HCT116 (cell line): ENCODE measurements at regions not wholly inside any gene's neighbourhood (a gene's known extent, or its start where the extent isn't known, plus 50 kb on each side); places are given as distances from the start of the nearest gene placed in this dataset.

Experiments used
- ATAC-seq: fragments of 200-7000 bp; cut with Tn5 transposase; 2 replicates; pipeline ENCODE4 v1.9.1; 2020; ENCODE audit warnings: mild to moderate bottlenecking, moderate library complexity
- BruUV-seq: library from RNA; stranded (reverse); fragments of 400-500 nt; replicated peaks from 2 replicates; lab custom pipeline; 2021; lab: Mats Ljungman, UMichigan
- CTCF ChIA-PET: fragments of 300-600 bp; sonication (Branson Sonifier 250); formaldehyde crosslinking; loops from one replicate; lab custom pipeline; 2021; ENCODE audit warnings: antibody characterized with exemption; lab: Charles Lee
- POLR2A ChIA-PET: fragments of 300-600, 350-600 bp; sonication (Branson Sonifier 250); formaldehyde crosslinking; loops from one replicate; lab custom pipeline; 2021; ENCODE audit warnings: antibody characterized with exemption; lab: Charles Lee
- RAD21 ChIA-PET, 2 experiments: fragments of 300-600 bp; sonication (Branson Sonifier 250); formaldehyde crosslinking; loops; one replicate each; lab custom pipeline; 2023; ENCODE audit warnings: low total read pairs in 2 of 2; ENCODE audit not compliant: uncharacterized antibody in 2 of 2, unreplicated experiment in 2 of 2, low non-redundant PET in 1 of 2; lab: Charles Lee
- DNase-seq: peaks from one replicate; pipeline ENCODE4 v3.0.0-alpha.2; 2010; ENCODE audit warnings: low read depth, low spot score
- H2AFZ ChIP-seq: fragments of 200-600 bp; shearing (Covaris generic), sonication (generic); 2 replicates; pipeline ENCODE4 v1.6.1; 2017; ENCODE audit warnings: low read depth, mixed run types, mixed read lengths, antibody characterized with exemption, low read length; ENCODE audit not compliant: poor library complexity, severe bottlenecking
- H3K27ac ChIP-seq: 2 replicates; pipeline ENCODE4 v1.5.1; 2012; ENCODE audit warnings: low read depth, low read length
- H3K27me3 ChIP-seq: fragments of 200-600 bp; sonication (generic); 2 replicates; pipeline ENCODE4 v1.6.1; 2016; ENCODE audit warnings: mixed run types, low read length, mixed read lengths; ENCODE audit not compliant: insufficient read depth
- H3K36me3 ChIP-seq, 2 experiments: fragments of 200-500 bp in 1 of 2; fragments of 200-600 bp in 1 of 2; sonication (Bioruptor generic) in 1 of 2; sonication (generic) in 1 of 2; 2 replicates each; pipeline versions ENCODE4 v1.5.1 to v1.6.1; 2014 to 2016; ENCODE audit warnings: low read length in 2 of 2, inconsistent platforms in 1 of 2, mixed read lengths in 1 of 2, mixed run types in 1 of 2; ENCODE audit not compliant: insufficient read depth in 2 of 2, control insufficient read depth in 1 of 2
- H3K4me1 ChIP-seq, 2 experiments: fragments of 200-600 bp in 1 of 2; sonication (generic) in 1 of 2; 2 replicates each; pipeline versions ENCODE4 v1.5.1 to v1.6.1; 2012 to 2017; ENCODE audit warnings: low read length in 2 of 2, inconsistent platforms in 1 of 2, mild to moderate bottlenecking in 1 of 2, mixed read lengths in 1 of 2, mixed run types in 1 of 2, moderate library complexity in 1 of 2; ENCODE audit not compliant: insufficient read depth in 2 of 2, control insufficient read depth in 1 of 2
- H3K4me2 ChIP-seq: fragments of 200-600 bp; sonication (generic); 2 replicates; pipeline ENCODE4 v1.6.1; 2017; ENCODE audit warnings: mixed run types, low read length, mixed read lengths
- H3K4me3 ChIP-seq, 2 experiments: fragments of 200-600 bp in 1 of 2; sonication (generic) in 1 of 2; replicated peaks in 1 of 2; 2 replicates each; pipeline ENCODE4 v1.5.1; 2011 to 2016; ENCODE audit warnings: low read length in 2 of 2, control low read depth in 1 of 2, low read depth in 1 of 2, mild to moderate bottlenecking in 1 of 2, mixed read lengths in 1 of 2, mixed run types in 1 of 2
- H3K79me2 ChIP-seq: fragments of 200-600 bp; sonication (generic); 2 replicates; pipeline ENCODE4 v1.6.1; 2017; ENCODE audit warnings: mild to moderate bottlenecking, mixed run types, low read length, moderate library complexity, mixed read lengths; ENCODE audit not compliant: insufficient read depth
- H3K9ac ChIP-seq: fragments of 200-600 bp; sonication (generic); 2 replicates; pipeline ENCODE4 v1.6.1; 2016; ENCODE audit warnings: low read length, mixed read lengths
- H3K9me2 ChIP-seq: fragments of 200-600 bp; sonication (generic), shearing (Covaris generic); 2 replicates; pipeline ENCODE4 v1.6.1; 2017; ENCODE audit warnings: mixed run types, mild to moderate bottlenecking, moderate library complexity; ENCODE audit not compliant: insufficient read depth
- H3K9me3 ChIP-seq, 2 experiments: fragments of 200-500 bp in 1 of 2; fragments of 200-600 bp in 1 of 2; sonication (Bioruptor generic) in 1 of 2; sonication (generic) in 1 of 2; 2 replicates each; pipeline ENCODE4 v1.6.1; 2014 to 2017; ENCODE audit warnings: low read length in 2 of 2, mixed read lengths in 2 of 2, inconsistent platforms in 1 of 2, low read depth in 1 of 2, mild to moderate bottlenecking in 1 of 2, mixed run types in 1 of 2, moderate library complexity in 1 of 2; ENCODE audit not compliant: control insufficient read depth in 1 of 2, insufficient read depth in 1 of 2
- H4K20me1 ChIP-seq: fragments of 200-600 bp; sonication (generic), shearing (Covaris generic); 2 replicates; pipeline ENCODE4 v1.6.1; 2017; ENCODE audit warnings: mixed run types, mild to moderate bottlenecking, moderate library complexity; ENCODE audit not compliant: insufficient read depth
- CEBPB ChIP-seq: IDR thresholded peaks from 2 replicates; pipeline ENCODE4 v1.6.1; 2012; ENCODE audit warnings: low read depth
- EZH2 ChIP-seq: fragments of 200-600 bp; sonication (generic); IDR thresholded peaks from 2 replicates; pipeline ENCODE4 v1.6.1; 2017; ENCODE audit warnings: antibody characterized with exemption, mixed run types
- POLR2AphosphoS5 ChIP-seq: IDR thresholded peaks from 2 replicates; pipeline ENCODE4 v1.6.1; 2011; ENCODE audit warnings: mild to moderate bottlenecking, low read depth, low read length, moderate library complexity
- RAD21 ChIP-seq: IDR thresholded peaks from 2 replicates; pipeline ENCODE4 v1.6.1; 2012; ENCODE audit warnings: low read depth, mild to moderate bottlenecking
- ZFX ChIP-seq: fragments of 450-650 bp; IDR thresholded peaks from 2 replicates; pipeline ENCODE4 v1.6.1; 2017
- intact Hi-C: fragments of 100-400 bp; cut with micrococcal nuclease; formaldehyde crosslinking; loops from 2 replicates; pipeline ENCODE4 v1.10.0; 2022
- TF ChIP-seq, protein P1 (sequence below), 3 experiments: fragments of 200-600 bp in 1 of 3; sonication (generic) in 1 of 3; IDR thresholded peaks in 2 of 3; conservative IDR thresholded peaks in 1 of 3; 2 replicates each; pipeline ENCODE4 v1.5.1; 2012 to 2017; ENCODE audit warnings: low read depth in 2 of 3, low read length in 2 of 3, antibody characterized with exemption in 1 of 3, borderline replicate concordance in 1 of 3, control low read depth in 1 of 3, mild to moderate bottlenecking in 1 of 3, mixed read lengths in 1 of 3, mixed run types in 1 of 3, moderate library complexity in 1 of 3; ENCODE audit not compliant: insufficient read depth in 1 of 3

DNA sequence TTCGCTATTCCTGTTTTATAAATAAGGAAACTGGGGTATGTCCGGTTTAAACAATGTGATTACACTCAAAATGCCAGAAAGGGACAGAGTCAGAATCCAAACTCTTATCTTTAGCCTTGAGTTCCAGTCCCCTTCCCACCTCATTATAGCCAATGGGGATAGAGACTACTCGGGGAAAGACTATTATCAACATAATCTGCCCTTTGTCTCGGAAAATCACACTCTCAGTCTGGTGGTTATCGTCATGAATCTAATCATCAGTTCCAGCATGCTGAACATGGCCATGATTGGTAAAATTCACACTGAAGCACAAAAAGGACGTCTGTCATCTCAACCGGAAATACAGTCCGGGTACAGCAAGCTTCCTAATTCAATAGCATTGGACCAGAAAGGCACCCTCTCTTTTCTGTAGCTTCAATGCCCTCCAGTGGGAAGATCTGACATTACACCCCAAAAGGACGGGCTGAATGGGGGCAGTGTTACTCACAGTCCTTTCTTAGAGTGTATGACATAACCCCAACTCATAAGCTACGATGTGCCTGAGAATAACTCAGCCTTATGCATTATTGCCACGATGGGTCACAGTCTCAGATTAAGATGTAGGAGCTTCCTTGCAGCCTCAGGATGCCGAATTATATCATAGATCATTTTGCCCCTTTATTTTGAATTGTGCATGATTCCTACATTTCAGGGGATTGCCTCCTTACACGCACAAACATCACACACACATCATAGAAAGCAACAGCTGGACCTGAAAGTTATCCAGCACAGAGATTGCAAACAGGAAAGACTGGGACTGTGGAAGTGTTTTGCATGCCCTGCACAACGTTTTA is 390.4 kb upstream of the LMCD1 start:
- ChIA-PET POLR2A (no interaction called here), RAD21 (interaction anchor here in 1 of 2 experiments (1.1 to 1.2 kb wide), 4 partner anchors 129 to 311 kb away, joined by 3 to 4 read pairs (median 3); no protein-coding TSS in a partner anchor), CTCF (interaction anchor here (0.6 to 2.5 kb wide), 14 partner anchors 10 to 1119 kb away, joined by 3 to 21 read pairs (median 4); no protein-coding TSS in a partner anchor)
- no peak overlapping the region for H3K27ac ChIP-seq
- DNase-seq = peak; percentile 63
- BruUV-seq = no TSS peak
- no peaks in the 10 kb centered on the region for H3K36me3 ChIP-seq
- H2AFZ ChIP-seq = peak overlapping the region; percentile 95
- H4K20me1 ChIP-seq = no peaks in the 10 kb centered on the region
- no peaks in the 10 kb centered on the region for H3K79me2 ChIP-seq
- H3K9me3 ChIP-seq = no peaks in the 10 kb centered on the region
- TF ChIP-seq, protein P1, sequence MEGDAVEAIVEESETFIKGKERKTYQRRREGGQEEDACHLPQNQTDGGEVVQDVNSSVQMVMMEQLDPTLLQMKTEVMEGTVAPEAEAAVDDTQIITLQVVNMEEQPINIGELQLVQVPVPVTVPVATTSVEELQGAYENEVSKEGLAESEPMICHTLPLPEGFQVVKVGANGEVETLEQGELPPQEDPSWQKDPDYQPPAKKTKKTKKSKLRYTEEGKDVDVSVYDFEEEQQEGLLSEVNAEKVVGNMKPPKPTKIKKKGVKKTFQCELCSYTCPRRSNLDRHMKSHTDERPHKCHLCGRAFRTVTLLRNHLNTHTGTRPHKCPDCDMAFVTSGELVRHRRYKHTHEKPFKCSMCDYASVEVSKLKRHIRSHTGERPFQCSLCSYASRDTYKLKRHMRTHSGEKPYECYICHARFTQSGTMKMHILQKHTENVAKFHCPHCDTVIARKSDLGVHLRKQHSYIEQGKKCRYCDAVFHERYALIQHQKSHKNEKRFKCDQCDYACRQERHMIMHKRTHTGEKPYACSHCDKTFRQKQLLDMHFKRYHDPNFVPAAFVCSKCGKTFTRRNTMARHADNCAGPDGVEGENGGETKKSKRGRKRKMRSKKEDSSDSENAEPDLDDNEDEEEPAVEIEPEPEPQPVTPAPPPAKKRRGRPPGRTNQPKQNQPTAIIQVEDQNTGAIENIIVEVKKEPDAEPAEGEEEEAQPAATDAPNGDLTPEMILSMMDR (IDR thresholded peaks at IDR 0.05 in 2 of 3, conservative IDR thresholded peaks at IDR 0.05 in 1 of 3; ENCODE audit: borderline replicate concordance in 1 of 3, insufficient read depth in 1 of 3, low read depth in 2 of 3, low read length in 2 of 3) = peak; percentile 79 to 92 (median 84)
- TF ChIP-seq RAD21 (peak; percentile 97), POLR2AphosphoS5 (no peak)
- H3K4me3 ChIP-seq = no peak overlapping the region
- ATAC-seq = peak; percentile 98
- intact Hi-C loops = loop anchor here (1.0 to 10.0 kb wide), 4 partner anchors 191 to 720 kb away; no protein-coding TSS in a partner anchor
- H3K4me2 ChIP-seq = peak overlapping the region; percentile 15; the same call in 1 of the 2 replicates
- H3K4me1 ChIP-seq = 0 out of 4 replicates have a peak, but pooled peaks cover 0 to 3% of the 10 kb centered on the region in 2 experiments
- H3K27me3 ChIP-seq = no peaks in the 10 kb centered on the region
- H3K9ac ChIP-seq = no peak overlapping the region
- no peaks in the 10 kb centered on the region for H3K9me2 ChIP-seq

DNA sequence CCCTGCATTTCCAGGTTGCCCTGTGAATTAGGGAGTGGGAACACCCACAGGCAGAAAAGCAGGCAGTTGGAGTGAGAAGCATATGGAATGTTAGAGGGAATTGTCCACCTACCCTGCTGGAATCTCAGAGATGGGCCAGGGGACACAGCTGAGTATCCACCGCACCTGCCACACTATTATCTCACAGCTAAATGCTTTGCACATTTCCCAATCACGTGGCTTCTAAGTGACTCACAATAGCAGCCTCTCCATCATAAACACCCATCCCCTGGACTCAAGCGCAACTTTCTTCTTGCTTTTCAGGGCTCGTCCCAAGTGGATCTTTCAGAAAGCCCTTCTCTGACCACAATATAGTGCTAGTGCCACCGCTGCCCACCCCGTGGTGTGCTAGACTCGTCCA is 389.0 kb upstream of the LMCD1 start:
- H3K4me2 ChIP-seq = no peak overlapping the region
- POLR2A ChIA-PET = no interaction called here
- no peaks in the 10 kb centered on the region for H3K9me3 ChIP-seq
- CTCF ChIA-PET = interaction anchor here (0.9 to 1.6 kb wide), 3 partner anchors 164 to 312 kb away, joined by 3 read pairs; no protein-coding TSS in a partner anchor
- RAD21 ChIA-PET = no interaction called here
- H3K9ac ChIP-seq = no peak overlapping the region
- no peak for ATAC-seq
- H3K27me3 ChIP-seq = no peaks in the 10 kb centered on the region
- TF ChIP-seq ZFX (no peak), CEBPB (no peak), EZH2 (no peak)
- H3K36me3 ChIP-seq = no peaks in the 10 kb centered on the region
- H4K20me1 ChIP-seq = no peaks in the 10 kb centered on the region
- no peaks in the 10 kb centered on the region for H3K79me2 ChIP-seq
- no peak overlapping the region for H3K4me3 ChIP-seq
- intact Hi-C loops = loop anchor here (5.0 to 10.0 kb wide), 2 partner anchors 190 to 302 kb away; no protein-coding TSS in a partner anchor
- BruUV-seq = no TSS peak
- H3K9me2 ChIP-seq = no peaks in the 10 kb centered on the region
- no peak overlapping the region for H2AFZ ChIP-seq
- DNase-seq = no peak
- no peak overlapping the region for H3K27ac ChIP-seq
- 0 out of 4 replicates have a peak, but pooled peaks cover 0 to 3% of the 10 kb centered on the region in 2 experiments for H3K4me1 ChIP-seq
